ENCODE measurements at regions not wholly inside any gene's neighbourhood (a gene's known extent, or its start where the extent isn't known, plus 50 kb on each side); places are given as distances from the start of the nearest gene placed in this dataset.

DNA sequence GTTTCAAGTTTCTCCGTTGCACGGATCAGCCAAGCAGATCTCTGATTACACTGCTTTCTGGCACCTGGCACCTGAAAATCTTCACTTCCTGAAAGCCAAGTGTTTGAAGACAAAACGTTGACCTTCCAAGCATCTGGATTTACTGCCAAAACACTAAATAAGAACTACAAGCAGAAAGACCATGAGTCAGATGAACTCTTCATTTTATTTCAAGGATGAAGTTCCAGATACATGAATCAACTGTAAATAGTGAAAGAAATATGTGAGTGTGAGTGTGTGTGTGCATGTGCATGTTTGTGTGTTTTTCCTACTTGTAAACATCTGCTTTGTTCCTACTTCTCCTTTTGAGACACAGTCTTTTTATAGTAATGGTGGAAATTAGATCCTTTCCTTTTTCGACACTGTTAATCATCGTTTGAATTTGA lies 60.0 kb upstream of the DTNA start:
- no peak for DNase-seq

DNA sequence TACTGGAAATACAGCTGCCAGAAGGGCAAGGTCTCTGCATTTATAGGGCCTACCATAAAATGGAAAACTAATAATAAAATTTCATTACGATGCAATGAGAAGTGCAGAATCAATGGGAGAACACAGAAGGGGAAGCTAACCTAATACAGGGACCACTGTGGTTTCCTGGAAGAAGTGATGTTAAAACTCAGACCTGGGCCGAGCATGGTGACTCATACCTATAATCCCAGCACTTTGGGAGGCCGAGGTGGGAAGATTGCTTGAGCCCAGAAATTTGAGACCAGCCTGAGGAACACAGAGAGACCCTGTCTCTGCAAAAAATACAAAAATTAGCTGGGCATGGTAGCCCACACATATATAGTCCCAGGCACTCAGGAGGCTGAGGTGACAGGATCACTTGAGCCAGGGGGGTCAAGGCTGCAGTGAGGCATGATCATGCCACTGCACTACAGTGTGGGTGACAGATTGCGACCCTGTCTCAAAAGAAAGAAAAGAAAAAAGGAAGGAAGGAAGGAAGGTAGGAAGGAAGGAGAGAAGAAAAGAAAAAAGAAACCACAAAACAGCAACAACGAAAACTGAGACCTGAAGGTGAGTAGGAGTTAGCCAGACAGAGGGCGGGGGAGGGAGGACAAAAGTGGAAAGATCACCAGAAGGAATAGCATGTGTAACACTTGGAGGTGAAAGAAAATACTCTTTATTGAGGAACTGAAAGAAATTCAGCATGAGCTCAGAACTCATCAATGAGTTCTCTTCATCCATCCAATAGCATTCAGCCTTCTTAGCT lies 58.3 kb upstream of the DTNA start:
- no peak for DNase-seq

DNA sequence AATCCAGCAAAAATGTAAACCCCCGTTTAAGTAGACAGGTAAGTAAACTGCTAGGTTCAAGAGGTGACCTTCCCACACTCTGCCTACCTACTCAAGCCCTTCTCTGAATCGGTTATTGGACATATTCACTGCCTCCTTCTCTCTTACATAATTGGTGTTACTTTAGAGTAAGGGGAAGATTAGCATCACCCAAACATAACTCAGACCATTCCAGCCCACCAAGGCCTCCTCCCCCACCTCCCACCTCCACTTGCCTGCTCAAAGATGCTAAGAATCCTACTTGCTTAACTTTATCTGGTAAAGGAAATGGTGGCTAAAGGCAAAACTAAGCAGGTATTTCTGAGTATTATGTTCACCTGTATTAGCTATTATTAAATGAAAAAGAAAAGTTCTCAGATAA lies 55.0 kb upstream of the DTNA start:
- no peak for DNase-seq

DNA sequence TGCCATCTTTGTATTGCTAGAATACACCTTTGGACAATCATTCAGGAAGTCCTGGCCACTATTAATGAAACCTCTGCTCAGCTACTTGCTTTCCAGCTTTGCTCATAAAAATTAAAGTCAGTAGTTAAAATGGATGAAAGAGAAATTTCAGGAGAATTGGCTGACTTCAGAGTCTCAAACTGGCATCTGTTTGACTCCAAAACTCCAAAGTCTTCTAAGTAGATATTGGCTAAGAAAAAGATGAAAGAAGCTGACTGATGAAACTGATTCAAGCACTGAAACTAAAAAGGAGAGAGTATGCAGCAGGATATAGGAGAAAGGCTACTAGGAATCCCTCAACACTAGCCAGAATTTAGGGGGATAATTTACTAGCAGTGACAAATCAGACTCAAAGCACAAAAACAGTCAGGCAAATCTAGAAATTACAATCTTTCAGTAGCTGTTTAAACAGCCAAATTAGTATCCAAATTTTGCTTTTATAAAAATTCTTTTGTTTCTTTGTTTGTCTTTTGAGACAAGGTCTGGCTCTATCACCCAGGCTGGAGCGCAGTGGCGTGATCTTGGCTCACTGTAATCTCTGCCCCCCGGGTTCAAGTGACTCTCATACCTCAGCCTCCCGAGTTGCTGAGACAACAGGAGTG lies 52.1 kb upstream of the DTNA start:
- no peak for DNase-seq

DNA sequence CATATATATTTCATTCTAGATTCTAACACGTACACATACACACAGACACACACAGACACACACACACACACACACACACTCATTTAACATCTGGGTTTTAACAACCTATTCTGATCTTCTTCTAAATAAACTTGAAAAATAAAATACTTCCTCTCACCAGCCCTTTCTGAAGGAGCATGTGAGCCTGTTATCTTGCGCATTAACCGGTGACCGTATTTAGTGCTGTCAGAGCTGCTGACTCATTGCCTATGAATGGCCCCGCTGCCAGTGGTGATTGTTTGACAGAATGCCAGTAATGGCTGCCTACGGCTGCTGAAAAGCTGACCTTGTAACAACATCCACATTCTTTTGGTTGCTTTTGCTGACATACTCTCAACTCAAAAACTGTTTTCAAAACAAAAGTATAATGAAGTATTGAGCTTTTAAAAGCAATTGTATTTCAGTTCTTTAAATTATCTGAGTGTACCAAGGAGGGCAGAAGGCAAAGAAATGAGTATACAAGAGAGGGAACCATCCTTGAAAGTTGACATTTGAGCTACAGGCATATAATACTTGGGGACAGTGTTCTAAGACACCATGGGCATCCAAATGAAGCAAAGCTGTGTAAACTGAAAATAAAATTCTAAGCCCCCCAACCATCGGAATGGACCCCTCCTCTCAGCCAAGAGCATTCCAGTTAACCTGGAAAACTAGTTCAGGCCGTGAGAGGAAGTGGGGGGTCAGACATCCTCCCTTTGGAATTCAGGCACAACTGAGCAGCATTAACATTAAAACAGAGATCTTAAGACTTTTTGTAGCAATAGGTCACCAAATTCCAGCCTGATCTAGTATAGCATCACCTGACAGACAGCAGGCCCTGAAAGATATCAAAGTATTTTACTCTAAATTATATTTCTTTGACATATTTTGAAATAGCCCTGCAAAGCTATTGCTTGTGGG lies 50.2 kb upstream of the DTNA start:
- DNase-seq: peak; percentile 89
